T-helper 1 cell treated with Interleukin-12 subunit alpha and Interleukin-12 subunit beta and Interleukin-4 antibody, amounts not matched to agents 30 μg/mL and 1 μg/mL, for 36 hours (primary cell): ENCODE measurements at regions not wholly inside any gene's neighbourhood (a gene's known extent, or its start where the extent isn't known, plus 50 kb on each side); places are given as distances from the start of the nearest gene placed in this dataset.

Experiments
- H3K27ac Mint-ChIP-seq: one replicate; pipeline ENCODE4 v1.8.0; 2021; ENCODE audit warnings: mild to moderate bottlenecking, mixed read lengths
- H3K27me3 Mint-ChIP-seq: one replicate; pipeline ENCODE4 v1.8.0; 2021; ENCODE audit warnings: low read depth, mixed read lengths
- H3K36me3 Mint-ChIP-seq: one replicate; pipeline ENCODE4 v1.8.0; 2021; ENCODE audit warnings: low read depth, mixed read lengths
- H3K4me1 Mint-ChIP-seq: one replicate; pipeline ENCODE4 v1.8.0; 2021; ENCODE audit warnings: low read depth, mixed read lengths
- H3K4me3 Mint-ChIP-seq: one replicate; pipeline ENCODE4 v1.8.0; 2021; ENCODE audit warnings: mild to moderate bottlenecking, moderate library complexity, mixed read lengths
- H3K9me3 Mint-ChIP-seq: one replicate; pipeline ENCODE4 v1.8.0; 2021; ENCODE audit warnings: mixed read lengths

DNA sequence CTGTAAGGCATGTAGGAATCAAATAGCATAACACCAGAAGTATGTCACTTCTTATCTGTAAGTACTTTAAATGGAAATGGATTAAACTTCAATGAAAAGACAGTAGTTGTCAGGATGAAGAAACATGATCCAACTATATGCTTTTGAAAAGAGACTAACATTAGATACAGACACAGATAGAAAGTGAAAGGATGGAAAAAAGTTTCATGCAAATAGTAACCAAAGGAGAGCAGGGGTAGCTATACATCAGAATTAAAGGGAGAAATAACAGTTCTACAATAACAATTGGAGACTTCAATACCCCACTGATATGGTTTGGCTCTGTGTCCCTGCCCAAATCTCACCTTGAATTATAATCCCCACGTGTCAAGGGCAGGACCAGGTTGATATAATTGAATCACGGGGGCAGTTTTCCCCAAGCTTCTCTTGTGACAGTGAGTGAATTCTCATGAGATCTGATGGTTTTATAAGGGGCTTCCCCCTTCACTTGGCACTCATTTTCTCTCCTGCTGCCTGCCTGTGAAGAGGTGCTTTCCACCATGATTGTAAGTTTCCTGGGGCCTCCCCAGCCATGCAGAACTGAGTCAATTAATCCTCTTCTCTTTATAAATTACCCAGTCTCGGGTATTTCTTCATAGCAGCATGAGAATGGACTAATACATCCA is 205.4 kb upstream of the CDH2 start:
- Mint-ChIP-seq H3K36me3 (no peaks in the 10 kb centered on the region), H3K4me3 (no peak overlapping the region), H3K27ac (no peak overlapping the region), H3K9me3 (peaks cover 29% of the 10 kb centered on the region), H3K4me1 (no peaks in the 10 kb centered on the region), H3K27me3 (no peaks in the 10 kb centered on the region)

DNA sequence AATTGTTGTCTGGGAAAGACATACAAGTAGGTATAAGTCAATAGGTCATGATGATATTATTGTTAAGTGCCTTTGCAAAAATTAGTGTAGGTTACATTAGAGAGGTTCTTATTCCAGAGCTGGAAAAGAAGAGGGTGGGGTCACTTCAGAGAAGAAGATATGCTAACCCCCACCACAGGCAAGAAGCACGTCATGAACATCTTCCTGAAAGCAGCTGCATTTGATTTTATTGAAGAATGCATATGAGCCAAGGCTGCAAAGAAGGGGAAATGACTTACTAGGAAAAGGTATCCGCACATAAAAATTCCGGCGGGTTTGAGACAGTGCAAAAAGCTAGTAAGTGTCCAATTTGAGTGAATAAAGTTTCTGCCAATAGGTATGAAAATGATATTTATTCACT is 195.3 kb upstream of the CDH2 start:
- Mint-ChIP-seq H3K27me3 (no peaks in the 10 kb centered on the region), H3K27ac (no peak overlapping the region), H3K36me3 (no peaks in the 10 kb centered on the region), H3K9me3 (peaks cover 23% of the 10 kb centered on the region), H3K4me3 (no peak overlapping the region), H3K4me1 (no peaks in the 10 kb centered on the region)

- no peaks in the 10 kb centered on the region for H3K4me1 Mint-ChIP-seq
- H3K4me3 Mint-ChIP-seq = no peak overlapping the region
- H3K9me3 Mint-ChIP-seq = peaks cover 14% of the 10 kb centered on the region
- H3K36me3 Mint-ChIP-seq = no peaks in the 10 kb centered on the region
- no peaks in the 10 kb centered on the region for H3K27me3 Mint-ChIP-seq
- H3K27ac Mint-ChIP-seq = no peak overlapping the region
These were observed 189.7 kb upstream of the CDH2 start for GRCh38 chr18:28366676-28367075.

- H3K27me3 Mint-ChIP-seq = no peaks in the 10 kb centered on the region
- H3K9me3 Mint-ChIP-seq = peaks cover 14% of the 10 kb centered on the region
- no peak overlapping the region for H3K27ac Mint-ChIP-seq
- H3K36me3 Mint-ChIP-seq = no peaks in the 10 kb centered on the region
- no peak overlapping the region for H3K4me3 Mint-ChIP-seq
- H3K4me1 Mint-ChIP-seq = no peaks in the 10 kb centered on the region
These were observed 188.5 kb upstream of the CDH2 start for GRCh38 chr18:28365411-28365831.

- Mint-ChIP-seq H3K9me3 (peaks cover 12% of the 10 kb centered on the region), H3K27ac (no peak overlapping the region), H3K4me1 (no peaks in the 10 kb centered on the region)
These were observed 186.2 kb upstream of the CDH2 start for GRCh38 chr18:28363124-28363523.

DNA sequence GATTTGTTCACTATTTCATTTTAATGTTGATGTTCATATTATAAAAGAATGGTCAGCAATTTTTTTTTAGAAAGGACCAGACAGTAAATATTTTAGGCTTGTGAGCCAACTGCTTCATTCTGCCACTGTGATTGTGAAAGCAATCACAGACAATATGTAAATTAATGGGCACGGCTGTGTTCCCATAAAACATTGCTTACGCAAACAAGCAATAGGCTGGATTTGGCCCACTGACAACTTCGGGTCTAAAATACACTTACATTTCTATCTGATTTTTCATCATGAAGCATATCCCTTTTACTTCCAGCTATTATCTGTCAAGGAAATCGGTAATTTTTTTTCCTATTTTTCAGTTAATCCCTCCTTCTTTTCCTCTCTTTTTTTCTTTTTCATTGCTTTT is 182.2 kb upstream of the CDH2 start:
- no peaks in the 10 kb centered on the region for H3K36me3 Mint-ChIP-seq
- H3K27me3 Mint-ChIP-seq = no peaks in the 10 kb centered on the region
- peaks cover 12% of the 10 kb centered on the region for H3K9me3 Mint-ChIP-seq
- H3K4me3 Mint-ChIP-seq = no peak overlapping the region
- no peak overlapping the region for H3K27ac Mint-ChIP-seq
- no peaks in the 10 kb centered on the region for H3K4me1 Mint-ChIP-seq

More at GRCh38 chr18:28363124-28363523, 186.2 kb upstream of the CDH2 start:
- Mint-ChIP-seq H3K27me3 (no peaks in the 10 kb centered on the region), H3K4me3 (no peak overlapping the region), H3K36me3 (no peaks in the 10 kb centered on the region)

DNA sequence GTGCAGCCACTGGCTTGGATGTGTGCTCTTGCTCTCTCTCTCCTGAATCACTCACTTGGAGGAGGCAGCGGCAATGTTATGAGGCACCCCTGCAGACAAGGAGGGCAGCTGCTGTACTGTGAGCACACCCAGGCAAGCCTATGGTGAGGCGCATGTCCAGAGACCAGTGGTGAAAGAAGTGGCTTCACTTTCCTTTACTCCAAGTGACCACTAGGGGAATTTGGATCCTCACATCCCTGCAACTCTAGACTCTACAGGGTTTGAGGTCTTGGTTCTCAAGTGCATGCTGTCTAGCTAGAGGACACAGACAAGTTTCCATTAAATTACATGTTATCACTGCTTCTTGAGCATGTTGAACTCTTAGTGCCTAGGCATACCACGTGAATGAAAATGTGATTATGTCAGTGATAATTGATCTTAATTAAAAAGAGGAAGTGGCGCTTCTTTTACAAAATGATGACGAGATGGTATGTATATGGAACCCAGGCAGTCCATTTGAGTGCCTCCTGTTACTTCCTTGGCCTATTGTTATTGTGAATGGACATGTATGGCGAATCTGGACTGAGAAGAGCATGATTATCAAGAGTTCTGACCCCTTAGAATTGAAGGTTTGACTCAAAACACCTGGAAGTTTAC is 181.0 kb upstream of the CDH2 start:
- Mint-ChIP-seq H3K4me1 (no peaks in the 10 kb centered on the region), H3K4me3 (no peak overlapping the region), H3K36me3 (no peaks in the 10 kb centered on the region), H3K27me3 (no peaks in the 10 kb centered on the region), H3K9me3 (peaks cover 12% of the 10 kb centered on the region), H3K27ac (no peak overlapping the region)

DNA sequence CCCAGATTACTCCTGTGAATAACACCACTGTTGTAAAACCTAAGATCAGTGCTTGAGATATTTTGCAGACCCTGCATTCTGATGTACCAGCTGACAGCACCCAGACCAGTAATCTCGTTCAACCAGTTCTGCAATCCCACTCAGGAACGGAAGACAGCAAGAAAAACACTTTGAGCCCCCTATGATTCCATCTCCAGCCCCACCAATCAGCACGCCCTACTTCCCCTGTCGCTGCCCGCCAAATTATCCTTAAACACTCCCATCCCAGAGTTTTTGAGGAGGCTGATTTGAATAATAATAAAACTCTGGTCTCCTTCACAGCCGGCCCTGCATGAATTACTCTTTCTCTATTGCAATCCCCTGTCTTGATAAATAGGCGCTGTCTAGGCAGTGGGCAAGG is 173.9 kb upstream of the CDH2 start:
- no peaks in the 10 kb centered on the region for H3K36me3 Mint-ChIP-seq
- peaks cover 28% of the 10 kb centered on the region for H3K9me3 Mint-ChIP-seq
- no peaks in the 10 kb centered on the region for H3K27me3 Mint-ChIP-seq

GRCh38 chr18:28342231-28342630 is 165.3 kb upstream of the CDH2 start:
- no peaks in the 10 kb centered on the region for H3K27me3 Mint-ChIP-seq
- H3K27ac Mint-ChIP-seq = no peak overlapping the region
- H3K4me3 Mint-ChIP-seq = no peak overlapping the region
- H3K4me1 Mint-ChIP-seq = no peaks in the 10 kb centered on the region
- no peaks in the 10 kb centered on the region for H3K36me3 Mint-ChIP-seq
- peaks cover 39% of the 10 kb centered on the region for H3K9me3 Mint-ChIP-seq

More for the DNA sequence above, 173.9 kb upstream of the CDH2 start:
- Mint-ChIP-seq H3K4me1 (no peaks in the 10 kb centered on the region), H3K4me3 (no peak overlapping the region), H3K27ac (no peak overlapping the region)

- Mint-ChIP-seq H3K27ac (no peak overlapping the region), H3K27me3 (no peaks in the 10 kb centered on the region), H3K36me3 (no peaks in the 10 kb centered on the region), H3K4me1 (no peaks in the 10 kb centered on the region), H3K9me3 (peaks cover 20% of the 10 kb centered on the region), H3K4me3 (no peak overlapping the region)
These were observed 161.4 kb upstream of the CDH2 start for GRCh38 chr18:28338316-28338715.

DNA sequence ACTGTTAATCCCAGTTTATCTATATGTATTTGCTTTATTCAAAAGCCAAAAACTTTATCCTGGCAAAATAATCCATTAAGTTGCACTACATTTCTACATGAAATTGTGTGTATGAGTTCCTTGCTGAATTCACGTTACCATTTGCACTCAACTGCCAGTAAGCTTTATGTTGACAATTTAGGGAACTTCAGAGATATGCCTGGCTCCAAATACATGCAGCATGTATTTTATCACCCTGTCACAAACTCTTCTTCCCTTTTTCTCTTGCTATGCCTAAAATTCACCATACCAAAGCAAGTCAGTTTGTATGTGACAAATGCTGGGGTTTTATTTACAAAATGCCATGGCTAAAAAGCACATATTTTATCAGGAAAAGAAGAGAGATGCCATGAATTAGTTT is 157.6 kb upstream of the CDH2 start:
- H3K27ac Mint-ChIP-seq = no peak overlapping the region
- no peaks in the 10 kb centered on the region for H3K27me3 Mint-ChIP-seq
- H3K9me3 Mint-ChIP-seq = peaks cover 19% of the 10 kb centered on the region

GRCh38 chr18:28332071-28332470 is 155.1 kb upstream of the CDH2 start:
- Mint-ChIP-seq H3K9me3 (peaks cover 9% of the 10 kb centered on the region), H3K27me3 (no peaks in the 10 kb centered on the region), H3K36me3 (no peaks in the 10 kb centered on the region), H3K27ac (no peak overlapping the region), H3K4me1 (no peaks in the 10 kb centered on the region), H3K4me3 (no peak overlapping the region)

More for the DNA sequence above, 157.6 kb upstream of the CDH2 start:
- Mint-ChIP-seq H3K4me3 (no peak overlapping the region), H3K4me1 (no peaks in the 10 kb centered on the region), H3K36me3 (no peaks in the 10 kb centered on the region)

GRCh38 chr18:28331551-28331950 is 154.6 kb upstream of the CDH2 start:
- Mint-ChIP-seq H3K9me3 (peaks cover 10% of the 10 kb centered on the region), H3K4me1 (no peaks in the 10 kb centered on the region), H3K4me3 (no peak overlapping the region), H3K27ac (no peak overlapping the region), H3K27me3 (no peaks in the 10 kb centered on the region), H3K36me3 (no peaks in the 10 kb centered on the region)

DNA sequence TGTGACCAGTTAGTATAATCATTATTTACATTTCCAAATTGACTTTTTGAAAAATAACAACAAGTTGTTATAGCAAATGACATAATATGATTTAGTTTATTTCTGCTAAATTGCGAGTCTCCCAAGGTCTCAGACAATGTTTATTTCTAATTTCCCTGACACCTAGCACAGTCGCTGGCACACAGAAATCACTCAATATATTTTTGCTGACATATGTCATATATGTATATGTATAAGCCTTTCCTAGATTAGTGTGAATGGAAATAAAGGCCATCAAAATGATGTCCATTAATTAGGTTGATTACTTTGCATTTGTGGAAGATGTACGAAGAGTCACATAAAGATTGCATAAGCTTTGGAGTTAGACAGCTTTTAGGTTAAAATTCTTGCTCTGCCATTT is 136.7 kb upstream of the CDH2 start:
- Mint-ChIP-seq H3K4me3 (no peak overlapping the region), H3K4me1 (no peaks in the 10 kb centered on the region), H3K9me3 (peaks cover 21% of the 10 kb centered on the region), H3K27ac (no peak overlapping the region), H3K36me3 (no peaks in the 10 kb centered on the region), H3K27me3 (no peaks in the 10 kb centered on the region)

DNA sequence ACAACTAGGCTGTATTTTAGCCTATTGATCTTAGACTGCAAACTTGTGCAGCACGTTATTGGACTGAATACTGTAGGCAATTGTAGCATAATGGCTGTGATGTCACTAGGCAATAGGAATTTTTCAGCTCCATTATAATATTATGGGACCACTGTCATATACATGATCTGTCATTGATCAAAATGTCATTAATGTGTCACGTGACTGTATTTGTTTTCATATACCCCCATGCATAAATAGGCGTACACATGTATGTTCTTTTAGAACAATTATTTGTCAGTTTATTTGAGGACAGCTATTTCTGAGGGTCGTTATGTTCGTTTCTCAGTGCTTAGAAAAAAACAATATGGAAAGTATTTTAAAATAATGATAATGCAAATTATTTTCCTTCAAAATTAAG is 111.9 kb upstream of the CDH2 start:
- no peak overlapping the region for H3K4me3 Mint-ChIP-seq
- H3K36me3 Mint-ChIP-seq = no peaks in the 10 kb centered on the region
- peaks cover 13% of the 10 kb centered on the region for H3K9me3 Mint-ChIP-seq
- H3K4me1 Mint-ChIP-seq = no peaks in the 10 kb centered on the region
- H3K27ac Mint-ChIP-seq = no peak overlapping the region
- H3K27me3 Mint-ChIP-seq = no peaks in the 10 kb centered on the region
